CD4-positive, alpha-beta T cell treated with Interleukin-4 for 1 hour (primary cell): ENCODE measurements at regions not wholly inside any gene's neighbourhood (a gene's known extent, or its start where the extent isn't known, plus 50 kb on each side); places are given as distances from the start of the nearest gene placed in this dataset.
A peak's percentile ranks its signal among the peaks of the same experiment; 100 is the strongest.
"Not testable (repeated sequence)": the region's sequence is repeated elsewhere in the genome, so short reads cannot be mapped to it uniquely, and the experiment has no call there.

Experiments
- DNase-seq, 2 donors: peaks; one replicate each; pipeline ENCODE4 v3.0.0-alpha.2; 2020 to 2022

DNA sequence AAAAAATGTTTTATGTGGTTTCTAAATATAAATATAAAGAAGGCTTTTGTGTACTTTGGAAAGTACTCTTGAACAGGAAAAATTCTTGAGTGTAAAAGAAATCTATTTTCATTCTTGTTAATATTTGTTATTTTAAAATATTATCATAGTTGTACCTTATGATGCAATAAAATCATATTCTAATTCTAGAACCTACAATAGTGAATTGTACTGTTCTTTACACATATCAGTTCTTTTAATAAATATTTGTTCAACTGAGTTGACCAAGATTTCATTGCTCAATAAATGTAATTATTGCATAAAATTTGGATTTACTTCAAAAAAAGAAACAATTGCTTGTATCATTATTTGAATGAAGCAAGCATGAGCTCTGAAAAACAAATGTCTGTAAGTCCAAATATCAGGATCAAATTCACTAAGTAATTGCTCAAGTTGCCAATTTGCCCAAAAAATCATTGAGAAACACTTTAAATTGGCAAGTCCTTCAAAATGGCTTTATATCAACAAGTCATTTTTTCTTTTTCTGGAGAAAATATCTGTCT is 191.6 kb upstream of the SLC16A7 start:
- no peak for DNase-seq

DNA sequence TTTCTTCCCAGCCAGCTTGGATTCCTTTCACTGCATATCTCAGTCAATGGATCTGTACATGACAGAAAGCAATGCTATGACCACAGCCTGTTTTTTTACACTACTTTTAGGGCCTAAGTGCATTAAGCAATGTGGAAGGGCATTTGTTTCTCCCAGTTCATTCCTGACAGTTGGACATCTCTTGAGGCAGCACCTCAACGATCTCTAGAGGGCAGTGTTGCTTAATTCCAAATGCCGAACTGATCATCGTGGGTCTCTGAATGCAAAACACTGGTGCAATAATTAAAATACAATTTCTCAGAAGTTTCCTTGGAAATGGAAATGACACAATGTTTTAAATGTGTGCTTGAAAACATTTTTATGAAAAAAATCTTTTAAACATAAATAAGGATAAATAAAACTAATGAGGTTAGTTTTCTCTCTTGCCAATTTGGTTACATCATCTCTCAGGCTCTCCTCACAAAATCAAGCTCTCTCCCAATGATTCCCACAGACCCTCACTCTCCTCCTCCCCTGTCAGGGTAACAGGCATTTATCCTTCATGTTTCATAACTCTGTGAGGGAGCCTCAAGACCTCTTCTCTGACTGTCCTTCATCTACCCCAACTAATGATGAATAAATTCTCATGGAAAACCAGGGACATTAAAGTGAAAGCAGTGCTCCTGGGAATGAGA is 192.4 kb upstream of the SLC16A7 start:
- peak; percentile 29 to 50 for DNase-seq

DNA sequence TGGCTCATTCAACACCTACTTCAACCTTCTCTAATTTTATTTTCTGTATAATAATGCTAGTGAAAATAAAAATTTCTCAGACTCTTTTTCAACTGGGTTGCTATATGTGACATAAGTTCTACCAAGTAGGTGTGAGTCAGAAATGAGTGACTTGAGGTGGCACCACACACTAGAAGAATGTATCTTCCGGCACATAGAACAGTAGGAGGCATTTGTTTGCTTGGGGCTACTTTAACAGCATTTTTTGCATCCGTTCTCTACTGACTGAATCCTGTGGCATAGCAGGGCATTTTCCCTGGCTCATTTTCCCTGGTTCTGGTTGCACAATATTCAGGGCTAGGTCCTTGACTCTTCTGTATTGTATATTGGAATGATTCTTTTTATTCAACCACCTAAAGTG is 194.0 kb upstream of the SLC16A7 start:
- no peak for DNase-seq

DNA sequence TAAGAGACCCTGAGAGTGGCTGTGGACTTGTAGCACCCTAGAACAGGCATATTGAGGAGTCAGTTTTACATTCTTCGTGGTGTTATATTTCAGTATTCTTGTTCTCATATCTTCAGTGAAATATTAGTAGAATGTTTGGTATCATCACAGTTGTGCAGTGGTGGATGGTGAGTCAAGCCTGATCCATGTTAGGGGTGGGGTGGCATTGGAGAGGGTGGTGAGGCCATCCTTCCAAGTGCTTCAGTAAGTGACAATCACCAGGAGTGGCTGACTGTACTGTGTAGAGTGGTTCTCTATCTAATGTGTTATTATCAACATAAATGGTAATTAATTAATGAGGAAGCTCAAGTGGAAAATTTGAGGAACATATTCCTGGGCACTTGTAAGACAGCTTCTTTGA is 197.7 kb upstream of the SLC16A7 start:
- DNase-seq, result no peak

DNA sequence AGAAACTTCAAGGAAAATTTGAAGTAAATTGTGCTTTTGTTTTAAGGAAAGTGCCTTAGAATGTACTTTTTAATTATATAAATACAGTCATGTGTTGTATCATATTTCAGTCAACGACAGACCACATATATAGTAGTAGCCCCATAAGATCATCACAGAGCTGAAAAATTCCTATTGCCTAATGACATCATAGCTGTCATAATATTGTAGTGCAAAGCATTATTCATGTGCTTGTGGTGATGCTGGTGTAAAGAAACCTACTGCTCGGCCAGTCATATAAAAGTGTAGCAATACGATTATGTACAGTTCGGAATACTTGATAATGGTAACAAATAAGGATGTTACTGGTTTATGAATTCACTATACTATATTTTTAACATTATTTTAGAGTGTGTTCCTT is 198.9 kb upstream of the SLC16A7 start:
- DNase-seq, result no peak

DNA sequence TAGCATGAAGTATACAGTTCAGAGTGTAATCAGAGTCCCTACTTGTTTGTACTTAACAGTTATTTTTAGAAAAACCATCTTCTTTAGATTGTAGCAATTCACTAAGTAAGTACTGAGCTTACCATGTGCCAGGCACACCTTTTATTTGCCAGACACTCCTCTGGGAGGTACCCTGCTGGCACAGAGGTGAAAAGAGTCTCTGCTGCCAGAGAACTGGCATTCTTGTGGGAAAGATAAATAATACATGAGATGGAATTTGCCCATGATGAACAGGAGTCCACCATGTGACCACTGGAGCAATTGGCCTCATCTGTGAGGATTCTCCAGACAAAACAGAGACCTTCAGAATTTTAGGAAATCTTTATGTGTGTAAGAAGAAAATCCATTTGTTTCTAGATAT is 199.3 kb upstream of the SLC16A7 start:
- DNase-seq, result no peak

DNA sequence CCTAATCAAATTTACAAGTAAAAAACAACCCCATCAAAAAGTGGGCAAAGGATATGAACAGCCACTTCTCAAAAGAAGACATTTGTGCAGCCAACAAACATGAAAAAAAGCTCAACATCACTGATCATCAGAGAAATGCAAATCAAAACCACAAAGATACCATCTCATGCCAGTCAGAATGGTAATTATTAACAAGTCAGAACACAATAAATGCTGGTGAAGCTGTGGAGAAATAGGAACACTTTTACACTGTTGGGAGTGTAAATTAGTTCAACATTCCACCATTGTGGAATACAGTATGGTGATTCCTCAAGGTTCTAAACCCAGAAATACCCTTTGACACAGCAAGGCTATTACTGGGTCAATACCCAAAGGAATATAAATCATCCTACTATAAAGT is 200.5 kb upstream of the SLC16A7 start:
- DNase-seq, result not testable (repeated sequence)

DNA sequence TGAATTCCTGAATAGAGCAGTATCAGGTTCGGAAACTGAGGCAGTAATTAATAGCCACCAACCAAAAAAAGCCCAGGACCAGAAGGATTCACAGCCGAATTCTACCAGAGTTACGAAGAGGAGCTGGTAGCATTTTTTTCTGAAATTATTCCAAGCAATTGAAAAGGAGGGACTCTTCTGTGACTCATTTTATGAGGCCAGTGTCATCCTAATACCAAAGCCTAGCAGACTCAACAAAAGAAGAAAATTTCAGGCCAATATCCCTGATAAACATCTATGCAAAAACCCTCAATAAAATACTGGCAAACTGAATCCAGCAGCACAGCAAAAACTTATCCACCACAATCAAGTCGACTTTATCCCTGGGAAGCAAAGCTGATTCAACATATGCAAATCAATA is 202.3 kb upstream of the SLC16A7 start:
- DNase-seq, result no peak

DNA sequence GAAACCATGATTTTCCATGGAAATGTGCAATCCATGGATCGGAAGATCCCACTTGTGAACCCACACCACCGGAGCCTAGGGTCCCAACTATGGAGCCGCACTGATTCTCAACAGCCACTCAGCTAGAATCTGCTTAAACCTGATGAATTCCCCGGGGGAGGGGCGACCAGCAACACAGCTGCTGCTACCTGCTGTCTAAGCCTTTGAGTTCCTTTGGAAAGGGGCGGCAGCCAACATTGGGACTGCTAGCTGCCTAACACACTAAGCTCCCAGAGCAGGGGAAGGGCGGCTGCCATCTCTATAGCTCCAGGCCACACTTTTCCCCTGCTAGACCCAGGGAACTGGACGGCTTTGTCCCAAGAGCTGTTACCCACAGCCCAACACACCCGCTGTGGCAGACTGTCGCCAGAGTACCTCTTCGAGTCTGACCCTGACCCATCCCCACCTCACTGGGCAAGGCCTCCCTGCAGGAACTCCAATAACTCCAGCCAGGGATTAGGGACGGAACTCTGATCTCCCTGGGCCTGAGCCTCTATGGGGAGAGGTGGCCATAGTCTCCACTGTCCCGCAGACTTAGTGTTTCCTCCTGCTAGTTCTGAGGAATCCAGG is 205.8 kb upstream of the SLC16A7 start:
- DNase-seq, result no peak

DNA sequence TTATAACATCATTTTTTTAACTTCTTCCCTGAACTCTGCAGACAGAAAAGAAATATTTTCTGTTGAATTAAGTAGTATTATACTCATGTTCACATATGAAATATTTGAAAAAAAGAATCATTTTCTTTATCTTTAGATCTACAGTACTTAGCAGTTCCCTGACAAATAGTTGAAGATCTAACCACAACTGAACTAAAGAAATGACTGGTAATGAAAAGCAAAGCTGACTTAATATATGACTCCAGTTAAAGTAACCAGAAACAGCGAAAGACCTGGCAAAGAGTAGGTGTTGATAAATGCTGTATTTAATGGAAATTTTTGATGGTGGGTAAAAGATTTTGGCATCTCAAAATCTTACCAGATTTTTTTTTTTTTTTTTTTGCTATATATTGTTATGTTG is 207.1 kb upstream of the SLC16A7 start:
- no peak for DNase-seq

DNA sequence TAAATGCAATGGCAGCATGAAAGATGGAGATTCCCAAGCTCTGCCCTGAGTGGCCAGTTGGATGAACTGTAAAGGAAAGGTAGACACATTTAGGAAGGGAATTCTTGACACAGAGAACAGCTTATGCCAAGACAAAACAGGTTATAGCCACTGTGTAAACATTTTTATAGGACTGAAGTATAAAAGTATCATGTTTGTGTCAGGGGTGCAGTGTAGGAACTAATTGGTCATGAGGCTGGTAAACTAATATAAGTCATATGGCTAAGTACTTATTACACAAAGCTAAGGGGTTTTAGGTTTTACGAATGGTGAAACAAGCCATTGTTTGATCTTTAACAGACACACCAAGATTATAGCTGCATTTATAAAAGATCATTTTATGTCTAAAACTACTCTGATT is 207.7 kb upstream of the SLC16A7 start:
- DNase-seq, result no peak

DNA sequence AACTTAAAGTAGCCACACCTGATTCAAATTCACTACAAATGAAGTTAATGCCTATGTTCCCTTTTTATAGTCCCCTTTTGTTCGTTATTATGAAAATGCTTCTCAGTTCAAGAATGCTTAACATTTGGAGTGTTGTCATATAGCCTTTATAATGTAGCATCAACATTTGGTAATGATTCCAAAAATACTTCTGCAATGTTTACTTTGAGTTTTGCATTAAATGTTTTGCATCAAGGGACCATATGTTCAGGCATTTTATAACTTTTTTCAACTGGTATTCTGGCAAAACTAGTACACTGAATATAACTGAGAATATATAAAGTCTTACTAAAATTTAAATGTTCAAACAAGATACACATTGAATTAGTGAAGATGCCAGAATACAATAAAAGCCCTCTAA is 209.6 kb upstream of the SLC16A7 start:
- no peak for DNase-seq

DNA sequence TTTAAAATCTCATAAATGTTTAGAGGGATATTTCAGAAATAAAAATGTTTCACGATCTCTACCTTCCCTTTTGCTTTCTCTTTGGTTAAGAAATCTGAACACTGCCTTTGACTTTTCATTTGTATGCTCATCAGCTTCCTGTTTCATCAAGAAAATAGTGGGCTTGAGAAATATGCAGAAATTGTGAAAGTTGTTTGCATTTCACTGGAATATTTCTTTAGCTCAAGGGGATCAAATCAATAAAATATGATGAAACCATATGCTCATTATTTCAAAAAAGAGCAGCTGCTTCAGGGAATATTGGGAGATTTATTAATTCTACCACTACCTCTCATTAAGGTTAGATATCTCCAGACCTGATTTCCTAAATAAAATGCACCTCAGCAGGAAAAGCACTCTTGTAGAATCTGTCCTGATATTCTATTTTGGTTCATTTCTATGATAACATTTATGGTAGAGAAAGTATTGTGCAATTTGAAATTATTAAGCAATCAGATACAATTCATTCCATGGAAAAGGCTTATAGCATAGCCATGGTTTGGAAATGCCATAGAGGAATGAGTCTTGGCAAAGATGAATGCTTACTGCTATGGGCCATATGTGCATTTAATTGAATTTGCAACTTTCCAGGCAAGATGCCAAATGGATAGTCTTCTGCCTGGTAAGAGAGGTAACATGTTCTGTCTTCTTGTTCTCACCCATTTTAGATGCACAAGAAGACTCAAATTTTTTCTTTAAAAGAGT is 212.6 kb upstream of the SLC16A7 start:
- DNase-seq, result no peak

DNA sequence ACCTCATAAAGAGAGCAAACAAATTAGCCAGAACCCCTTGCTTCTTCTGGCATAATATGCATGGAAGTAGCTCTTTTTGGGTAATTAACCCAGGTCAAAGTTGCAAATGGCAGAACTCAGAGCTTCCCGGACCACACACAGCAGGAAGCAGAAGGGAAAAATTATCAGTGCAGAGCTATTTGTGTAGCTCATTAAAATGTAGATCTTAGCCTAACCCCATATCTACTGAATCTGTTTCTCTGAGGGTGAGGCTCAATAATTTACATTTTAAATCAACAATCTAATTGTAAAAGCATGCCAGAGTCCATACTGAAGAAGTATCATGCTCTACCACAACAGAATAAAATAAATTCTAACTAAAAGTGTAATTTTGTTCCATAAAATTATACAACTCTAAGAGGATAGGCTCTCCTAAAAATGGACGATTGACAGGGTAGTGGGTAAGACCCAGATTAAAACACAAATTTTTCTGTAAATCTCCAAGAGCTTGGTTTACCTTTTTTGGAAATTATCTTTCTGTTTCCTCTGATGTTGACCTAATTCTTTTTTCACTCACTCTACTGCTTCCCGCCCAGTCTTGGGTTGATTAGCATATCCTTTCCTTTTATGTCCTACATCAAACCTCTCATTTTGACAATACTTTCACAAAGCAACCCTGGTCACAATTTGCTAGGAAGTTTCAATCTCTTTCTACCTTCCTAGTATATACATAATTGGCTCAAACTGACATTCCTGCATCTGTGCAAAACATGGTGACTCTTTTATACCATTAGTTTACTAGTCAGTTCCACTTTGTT is 213.3 kb upstream of the SLC16A7 start:
- no peak for DNase-seq

DNA sequence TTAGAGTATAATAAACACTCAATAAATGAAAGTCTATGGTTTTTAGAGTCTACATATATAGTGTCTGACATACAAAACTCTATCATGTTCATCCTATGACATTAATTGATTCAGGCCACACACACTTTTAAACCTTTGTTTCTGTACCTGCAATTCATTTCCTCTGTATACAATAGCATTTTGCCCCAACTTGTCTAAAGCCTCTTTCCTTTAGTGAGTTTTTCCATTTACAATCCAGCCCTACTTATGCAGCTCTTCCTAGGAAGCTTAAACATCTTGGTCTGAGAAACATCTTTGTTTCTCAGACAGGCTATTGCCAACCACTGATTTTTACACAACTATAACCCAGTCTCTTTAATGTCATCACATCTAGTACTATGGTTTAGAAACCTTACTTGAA is 214.7 kb upstream of the SLC16A7 start:
- no peak for DNase-seq

DNA sequence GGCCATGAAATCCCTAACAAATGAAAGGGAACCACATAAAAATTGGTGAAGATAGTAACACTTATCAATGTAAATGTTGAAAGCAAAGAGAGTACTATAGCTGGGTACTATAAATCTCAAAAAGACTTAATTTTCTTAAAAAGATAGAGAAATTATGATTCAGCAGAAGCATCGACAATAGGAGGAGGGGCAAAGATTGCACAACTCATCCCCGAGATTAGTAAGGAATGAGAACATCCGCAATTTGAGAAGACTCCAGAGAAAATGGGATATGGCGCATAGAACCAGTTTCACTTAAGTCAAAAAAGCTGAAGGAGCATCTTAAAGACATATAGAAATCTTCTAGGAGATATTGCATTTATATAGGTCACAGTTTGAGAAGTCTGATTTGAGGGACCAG is 220.2 kb upstream of the SLC16A7 start:
- DNase-seq, result no peak

DNA sequence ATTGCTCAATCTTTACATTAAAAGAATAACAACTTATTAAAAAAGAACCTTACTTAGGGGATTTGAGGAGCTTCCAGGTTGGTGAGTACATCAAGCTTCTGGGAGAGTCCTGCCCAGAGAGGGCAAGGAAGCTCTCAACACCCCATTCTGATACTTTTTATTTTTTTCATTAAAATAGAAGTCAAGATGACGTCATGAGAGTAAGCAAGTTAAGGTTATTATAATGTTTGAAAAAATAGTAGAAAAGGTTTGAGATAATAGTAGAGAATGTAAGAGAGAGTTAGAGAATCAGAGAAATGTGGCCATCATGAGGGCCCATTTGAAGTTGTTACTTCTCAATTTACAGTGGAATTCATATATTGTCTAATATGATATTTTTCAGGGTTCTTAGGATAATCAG is 221.0 kb upstream of the SLC16A7 start:
- DNase-seq, result no peak

DNA sequence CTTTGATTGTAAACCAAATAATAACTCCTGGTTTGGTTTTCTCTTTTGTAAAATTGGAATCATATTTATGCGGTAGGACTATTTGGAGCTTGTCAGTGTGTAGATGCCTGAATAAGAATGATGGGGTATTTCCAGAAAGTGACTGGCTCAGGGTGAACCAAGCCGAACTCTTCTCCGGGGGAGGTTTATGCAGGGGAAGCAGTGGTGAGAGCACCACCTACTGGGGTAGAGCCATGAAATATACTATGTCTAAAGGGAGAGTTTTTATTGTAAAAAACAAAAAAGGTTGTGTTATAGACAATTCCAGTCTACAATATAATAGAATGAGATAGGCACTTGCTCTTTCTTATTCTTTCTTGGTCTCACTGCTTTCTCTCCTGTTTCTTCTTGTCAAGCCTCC is 222.9 kb upstream of the SLC16A7 start:
- no peak for DNase-seq

DNA sequence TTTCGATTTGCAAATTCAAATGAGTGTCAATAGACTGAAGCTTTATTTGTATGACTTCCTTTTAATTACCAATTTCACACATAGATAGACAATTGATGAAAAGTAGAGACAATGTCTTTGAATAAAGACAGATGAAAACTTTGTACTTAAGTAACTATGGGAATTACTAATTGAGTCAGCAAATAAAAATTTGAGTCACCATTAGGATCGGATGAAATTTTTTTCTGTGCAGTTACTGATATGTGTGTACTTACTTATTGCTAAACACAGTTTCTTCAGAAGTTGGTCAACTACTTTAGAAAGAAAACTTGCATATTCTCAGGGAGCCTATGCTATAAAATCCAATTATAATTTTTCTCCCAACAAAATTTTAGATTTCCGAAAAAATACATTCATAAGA is 224.9 kb upstream of the SLC16A7 start:
- no peak for DNase-seq

DNA sequence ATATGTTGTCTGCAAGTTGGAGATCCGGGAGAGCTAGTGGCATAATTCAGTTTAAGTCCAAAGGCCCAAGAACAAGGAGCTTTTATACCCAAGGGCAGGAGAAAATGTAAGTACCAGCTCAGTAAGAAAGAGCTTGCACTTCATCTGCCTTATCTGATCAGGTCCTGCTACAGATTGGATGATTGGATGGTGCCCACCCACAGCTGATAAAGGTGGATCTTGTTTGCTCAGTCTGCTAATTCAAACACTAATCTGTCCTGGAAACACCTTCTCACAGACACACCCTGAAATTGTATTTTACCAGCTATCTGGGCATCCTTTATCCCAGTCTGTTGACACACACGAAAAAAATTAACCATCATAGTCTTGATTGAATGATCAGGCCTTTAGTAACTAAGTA is 230.7 kb upstream of the SLC16A7 start:
- DNase-seq, result no peak

DNA sequence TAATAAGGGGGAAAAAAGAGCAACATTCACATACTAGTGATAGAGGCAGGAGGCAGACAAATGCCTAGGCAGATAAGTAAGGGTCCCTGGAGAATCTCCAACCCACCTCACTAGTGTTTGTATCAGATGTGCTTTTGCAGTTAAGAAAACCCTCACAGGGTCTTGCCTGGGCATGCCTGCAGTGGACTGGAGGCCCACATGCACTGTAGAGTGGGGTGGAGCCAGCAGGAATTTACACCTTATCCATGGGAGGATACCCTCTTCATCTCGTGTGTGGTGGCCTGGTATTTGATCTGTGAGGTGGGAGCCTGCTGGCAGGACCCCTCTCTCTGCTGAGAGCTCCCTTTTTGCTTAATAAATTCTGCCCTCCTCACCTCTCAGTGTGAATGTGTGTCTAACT is 238.0 kb upstream of the SLC16A7 start:
- DNase-seq, result no peak

DNA sequence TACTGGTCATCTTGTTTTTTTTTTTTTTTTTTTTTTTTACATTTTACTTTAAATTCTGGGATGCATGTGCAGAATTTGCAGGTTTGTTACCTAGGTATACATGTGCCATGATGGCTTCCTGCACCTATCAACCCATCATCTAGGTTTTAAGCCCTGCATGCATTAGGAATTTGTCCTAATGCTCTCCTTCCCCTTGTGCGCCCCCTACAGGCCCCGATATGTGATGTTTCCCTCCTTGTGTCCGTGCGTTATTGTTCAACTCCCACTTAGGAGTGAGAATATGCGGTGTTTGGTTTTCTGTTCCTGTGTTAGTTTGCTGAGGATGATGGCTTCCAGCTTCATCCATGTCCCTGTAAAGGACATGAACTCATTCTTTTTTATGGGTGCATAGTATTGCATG is 249.6 kb upstream of the SLC16A7 start:
- not testable (repeated sequence) for DNase-seq

DNA sequence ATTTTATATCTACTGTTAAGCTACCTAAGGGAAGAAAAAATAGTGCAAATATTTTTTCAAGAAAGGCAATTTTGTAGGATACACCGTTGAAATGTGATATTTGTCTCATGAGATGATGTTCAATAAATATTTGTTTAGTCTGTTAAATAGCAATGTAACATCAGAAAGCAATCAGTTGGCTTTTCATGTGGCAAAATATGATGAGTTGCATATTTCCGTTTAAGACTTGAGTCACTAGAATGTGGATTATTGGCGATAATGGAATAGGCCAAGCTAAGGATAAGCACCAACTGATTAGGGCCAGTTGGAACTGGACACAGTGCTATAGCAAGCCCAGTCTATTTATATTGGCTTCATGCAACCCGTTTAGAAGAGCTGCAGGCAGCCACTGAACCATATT is 250.4 kb upstream of the SLC16A7 start:
- no peak for DNase-seq
